LoVo (cell line): ENCODE measurements at regions not wholly inside any gene's neighbourhood (a gene's known extent, or its start where the extent isn't known, plus 50 kb on each side); places are given as distances from the start of the nearest gene placed in this dataset.

Experiments used
- DNase-seq: peaks from one replicate; pipeline ENCODE4 v3.0.0-alpha.2; 2016; ENCODE audit warnings: low spot score

- no peak for DNase-seq
These were observed 1335.9 kb downstream of the TBC1D22A start for GRCh38 chr22:48098243-48098920.

GRCh38 chr22:48097723-48098122 lies 1335.3 kb downstream of the TBC1D22A start:
- no peak for DNase-seq

- no peak for DNase-seq
These were observed 1334.6 kb downstream of the TBC1D22A start for GRCh38 chr22:48096851-48097665.

- DNase-seq = no peak
These were observed 1334.0 kb downstream of the TBC1D22A start for GRCh38 chr22:48096411-48096810.

- no peak for DNase-seq
These were observed 1331.5 kb downstream of the TBC1D22A start for GRCh38 chr22:48093981-48094380.

- DNase-seq = no peak
These were observed 1330.4 kb downstream of the TBC1D22A start for GRCh38 chr22:48092866-48093265.

GRCh38 chr22:48091656-48092223 lies 1329.3 kb downstream of the TBC1D22A start:
- DNase-seq = no peak

- DNase-seq = no peak
These were observed 1328.7 kb downstream of the TBC1D22A start for GRCh38 chr22:48091060-48091650.

GRCh38 chr22:48090332-48090672 lies 1327.9 kb downstream of the TBC1D22A start:
- no peak for DNase-seq

GRCh38 chr22:48089601-48090331 lies 1327.3 kb downstream of the TBC1D22A start:
- DNase-seq = no peak

- DNase-seq = no peak
These were observed 1326.6 kb downstream of the TBC1D22A start for GRCh38 chr22:48088926-48089536.

- no peak for DNase-seq
These were observed 1325.8 kb downstream of the TBC1D22A start for GRCh38 chr22:48088251-48088650.

GRCh38 chr22:48085901-48086645 lies 1323.6 kb downstream of the TBC1D22A start:
- no peak for DNase-seq

GRCh38 chr22:48084729-48085050 lies 1322.2 kb downstream of the TBC1D22A start:
- no peak for DNase-seq

- DNase-seq = no peak
These were observed 1321.7 kb downstream of the TBC1D22A start for GRCh38 chr22:48084041-48084728.

- DNase-seq = no peak
These were observed 1321.1 kb downstream of the TBC1D22A start for GRCh38 chr22:48083502-48083901.

GRCh38 chr22:48082284-48082683 lies 1319.8 kb downstream of the TBC1D22A start:
- no peak for DNase-seq

- DNase-seq = no peak
These were observed 1318.8 kb downstream of the TBC1D22A start for GRCh38 chr22:48081281-48081680.

GRCh38 chr22:48080316-48081165 lies 1318.1 kb downstream of the TBC1D22A start:
- no peak for DNase-seq
